CD4-positive, alpha-beta T cell treated with Interleukin-1 beta for 1 hour (primary cell): ENCODE measurements at regions not wholly inside any gene's neighbourhood (a gene's known extent, or its start where the extent isn't known, plus 50 kb on each side); places are given as distances from the start of the nearest gene placed in this dataset.
"Not testable (repeated sequence)": the region's sequence is repeated elsewhere in the genome, so short reads cannot be mapped to it uniquely, and the experiment has no call there.

ENCODE experiments used
- DNase-seq, 2 donors: peaks; one replicate each; pipeline ENCODE4 v3.0.0-alpha.2; 2020 to 2022

DNA sequence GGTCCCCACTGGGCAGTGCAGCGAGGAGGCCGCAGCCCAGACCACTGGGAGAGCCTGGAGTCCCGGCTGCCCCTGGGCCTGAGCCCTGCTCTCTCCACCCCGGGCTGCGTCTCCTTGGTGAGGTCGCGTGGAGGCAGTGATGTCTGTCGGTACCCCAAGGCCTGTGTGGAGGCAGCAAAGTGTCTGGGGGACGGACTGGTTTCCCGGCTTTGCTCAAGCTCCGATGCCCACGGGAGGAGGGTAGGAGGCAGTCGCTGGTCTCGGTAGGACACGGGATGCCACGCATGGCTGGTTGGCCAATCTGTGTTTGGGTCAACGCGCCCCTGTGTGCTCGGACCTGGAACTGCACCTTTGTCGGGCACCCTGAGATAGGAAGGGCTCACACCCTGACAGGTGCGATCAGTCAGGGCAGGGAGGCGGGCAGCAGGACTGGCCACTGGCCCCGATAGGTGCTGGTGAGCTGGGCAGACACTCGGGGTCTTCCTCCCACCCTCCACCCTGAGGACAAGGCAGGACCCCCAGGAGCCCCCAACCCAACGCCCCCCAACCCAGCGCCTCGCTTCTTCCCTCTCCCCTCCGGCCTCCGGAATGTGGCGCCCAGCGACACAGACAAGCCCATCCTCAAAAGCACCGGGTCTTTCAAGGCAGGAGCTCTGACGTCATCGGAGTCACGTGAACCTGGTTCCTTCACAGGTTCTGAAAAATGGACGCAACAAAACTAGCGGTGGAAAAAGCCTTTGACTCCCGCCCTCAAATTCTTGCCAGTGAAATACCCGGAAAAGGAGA lies 288.6 kb downstream of the NDUFA10 start:
- DNase-seq: no peak

GRCh38 chr2:239735829-239736357 lies 289.2 kb downstream of the NDUFA10 start:
- no peak for DNase-seq

- no peak for DNase-seq
Observed at GRCh38 chr2:239735131-239735828, 289.9 kb downstream of the NDUFA10 start.

DNA sequence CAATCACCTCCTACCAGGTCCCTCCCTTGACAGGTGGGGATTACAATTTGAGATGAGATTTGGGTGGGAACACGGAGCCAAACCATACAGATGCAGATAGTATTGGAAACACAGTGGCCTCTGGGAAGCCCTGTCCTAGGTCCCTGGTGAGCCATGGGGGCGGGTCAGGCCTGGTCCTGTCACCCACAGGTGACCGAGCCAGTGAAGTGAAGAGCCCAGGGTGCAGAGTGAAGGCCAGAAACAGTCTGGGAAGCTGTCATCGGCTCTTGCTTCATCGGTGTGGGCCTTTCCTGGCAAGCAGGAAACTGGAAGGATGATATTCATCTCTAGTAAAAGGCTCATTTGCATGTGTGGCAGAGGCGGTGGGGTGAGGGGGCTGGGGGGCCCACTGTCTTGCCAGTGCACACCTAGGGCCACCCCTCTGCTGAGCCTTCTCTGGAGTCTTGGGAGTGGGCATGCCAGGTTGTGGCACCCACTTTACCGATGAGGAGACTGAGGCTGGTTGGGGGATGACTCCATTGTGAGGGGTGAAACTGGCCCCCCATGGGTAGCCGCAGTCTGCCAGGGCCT lies 290.6 kb downstream of the NDUFA10 start:
- no peak for DNase-seq

DNA sequence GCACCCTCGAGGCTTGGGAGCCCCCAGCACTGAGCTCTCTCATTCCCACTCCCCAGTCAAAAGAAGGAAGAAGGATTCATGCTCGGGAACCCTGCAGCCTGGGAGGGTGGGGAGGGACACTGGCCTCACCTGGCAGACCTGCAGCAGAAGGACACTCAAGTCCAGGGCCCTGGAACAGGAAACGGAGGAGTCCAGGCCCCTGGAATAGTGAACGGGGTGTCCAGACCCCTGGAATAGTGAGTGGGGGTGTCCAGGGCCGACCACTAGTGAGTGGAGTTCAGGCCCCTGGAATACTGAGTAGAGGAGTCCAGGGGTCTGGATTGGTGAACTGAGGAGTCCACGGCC lies 292.5 kb downstream of the NDUFA10 start:
- DNase-seq: no peak

DNA sequence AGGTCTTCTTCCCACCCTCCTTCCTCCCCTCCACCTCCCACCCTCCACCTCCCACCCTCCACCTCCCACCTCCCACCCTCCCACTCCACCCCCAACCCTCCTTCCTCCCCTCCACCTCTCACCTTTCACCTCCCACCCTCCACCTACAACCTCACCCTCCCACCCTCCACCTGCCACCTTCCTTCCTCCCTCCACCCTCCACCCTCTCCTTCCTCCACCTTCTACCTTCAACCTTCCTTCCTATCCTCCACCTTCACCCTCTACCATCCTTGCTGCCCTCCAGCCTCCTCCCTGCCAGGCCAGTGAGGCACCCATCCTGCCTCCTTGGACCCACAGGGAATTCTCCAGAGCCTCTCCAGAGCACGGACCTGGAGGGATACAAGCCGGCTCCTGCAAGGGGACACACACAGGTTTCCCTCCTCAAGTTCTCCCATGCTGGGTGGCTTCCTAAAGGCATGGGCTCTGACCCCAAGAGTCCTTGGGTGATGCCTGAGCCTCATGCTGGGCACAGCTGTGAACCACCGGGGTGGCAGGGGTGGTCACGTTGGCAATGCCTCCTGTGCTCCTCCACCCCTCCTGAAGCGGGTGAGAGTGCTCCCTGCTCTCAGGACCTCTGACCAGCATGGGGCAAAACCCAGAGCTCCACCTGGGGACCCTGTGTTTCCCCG lies 293.0 kb downstream of the NDUFA10 start:
- no peak for DNase-seq

DNA sequence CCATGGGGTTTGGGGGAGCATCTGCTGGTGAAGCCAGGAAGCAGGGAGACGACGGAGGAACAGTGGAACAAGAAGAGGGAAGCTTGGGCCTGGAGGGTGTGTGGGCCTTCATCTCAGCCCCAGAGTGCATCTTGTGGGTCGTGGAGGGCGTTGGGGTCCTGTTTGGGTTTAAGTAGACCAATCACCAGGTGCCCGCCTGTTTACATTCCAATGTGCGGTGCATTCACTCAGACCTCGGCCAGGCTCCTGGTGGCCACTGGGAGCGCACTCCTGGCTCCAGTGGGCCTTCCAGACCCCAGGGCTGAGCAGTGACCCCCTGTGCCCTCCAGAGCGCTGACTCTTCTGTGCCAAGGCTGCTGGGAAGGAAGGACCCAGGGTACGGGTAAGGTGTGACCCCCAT lies 293.7 kb downstream of the NDUFA10 start:
- DNase-seq: no peak

DNA sequence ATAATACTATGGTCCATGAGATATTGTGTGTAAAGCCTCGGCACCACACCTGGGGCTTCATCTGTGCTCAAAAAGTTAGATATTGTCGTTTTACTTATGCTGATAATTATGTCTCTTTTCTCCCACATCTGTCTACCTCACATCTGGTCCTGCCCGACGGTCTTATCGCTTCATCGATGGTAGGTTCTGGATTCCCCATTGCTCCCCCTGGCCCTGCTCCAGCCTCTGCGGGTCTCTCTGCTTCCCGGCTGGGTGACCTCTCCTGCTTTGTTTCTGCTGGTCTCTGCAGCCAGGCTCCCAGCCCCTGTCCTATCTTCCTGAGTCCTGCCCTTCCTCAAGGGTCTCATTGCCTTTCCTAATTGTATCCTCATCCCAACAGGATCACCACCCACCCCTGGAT lies 294.2 kb downstream of the NDUFA10 start:
- no peak for DNase-seq

DNA sequence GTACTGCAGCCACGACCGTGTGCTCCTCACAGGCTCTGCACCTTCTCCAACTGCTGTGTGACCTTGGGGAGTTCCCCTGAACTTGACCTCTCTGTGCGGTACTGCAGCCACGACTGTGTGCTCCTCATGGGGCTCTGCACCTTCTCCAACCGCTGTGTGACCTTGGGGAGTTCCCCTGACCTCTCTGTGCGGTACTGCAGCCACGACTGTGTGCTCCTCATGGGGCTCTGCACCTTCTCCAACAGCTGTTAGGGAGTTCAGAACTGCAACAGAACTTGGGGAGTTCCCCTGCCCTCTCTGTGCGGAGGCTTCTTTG lies 294.6 kb downstream of the NDUFA10 start:
- DNase-seq: not testable (repeated sequence)

DNA sequence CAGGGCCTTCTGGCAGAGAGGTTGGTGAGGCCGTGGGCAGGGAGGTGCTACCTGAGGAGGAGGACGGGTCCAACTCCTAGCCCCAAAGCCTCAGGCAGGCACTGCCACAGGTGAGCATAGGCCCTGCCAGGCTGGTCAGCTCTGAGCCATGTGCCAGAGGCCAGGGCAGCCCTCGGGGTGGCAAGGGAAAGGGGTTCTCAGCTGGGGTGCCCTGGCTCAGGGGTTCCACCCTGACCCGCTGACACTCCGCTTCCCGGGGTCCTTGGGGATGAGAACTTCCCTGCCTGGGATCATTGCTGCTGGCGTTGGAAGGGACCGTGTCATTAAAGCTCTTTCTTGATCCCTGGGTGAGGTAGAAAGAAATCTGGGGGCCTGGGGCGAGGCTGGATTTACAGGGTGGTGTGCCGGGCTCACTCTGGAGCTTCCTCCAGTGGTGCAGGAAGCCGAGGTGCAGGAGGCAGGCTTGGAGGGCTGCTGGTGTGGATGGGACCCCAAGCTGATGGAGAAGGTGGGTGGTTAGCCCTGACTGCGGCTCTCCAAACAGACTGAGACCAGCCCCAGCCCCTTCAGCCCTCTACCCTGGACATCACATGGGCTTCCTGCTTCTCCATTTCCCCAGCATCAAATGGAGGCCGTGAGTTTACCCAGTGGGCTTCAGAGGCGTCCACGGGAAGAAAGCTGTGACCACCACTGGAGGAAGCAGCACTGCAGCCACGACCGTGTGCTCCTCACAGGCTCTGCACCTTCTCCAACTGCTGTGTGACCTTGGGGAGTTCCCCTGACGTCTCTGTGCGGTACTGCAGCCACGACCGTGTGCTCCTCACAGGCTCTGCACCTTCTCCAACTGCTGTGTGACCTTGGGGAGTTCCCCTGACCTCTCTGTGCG lies 295.2 kb downstream of the NDUFA10 start:
- DNase-seq: no peak

DNA sequence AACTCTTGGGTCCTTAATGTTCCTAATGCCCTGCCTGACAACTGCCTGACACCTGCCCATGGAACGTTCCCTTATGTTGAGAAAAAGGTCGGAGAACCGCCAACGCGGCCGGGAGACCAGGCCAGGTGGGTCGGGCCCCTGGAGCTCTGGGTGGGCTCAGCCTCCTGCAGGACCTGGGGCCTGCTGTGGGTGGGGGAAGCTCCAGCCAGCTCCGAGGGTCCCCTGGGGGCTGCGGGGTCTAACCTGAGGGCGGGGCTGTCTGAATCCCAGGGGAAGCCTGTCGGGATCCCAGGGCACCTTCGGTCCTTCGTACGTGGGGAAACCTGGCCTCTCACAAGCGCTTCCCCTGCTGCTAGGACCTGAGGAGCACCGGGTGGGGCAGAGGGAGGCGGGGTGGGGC lies 296.0 kb downstream of the NDUFA10 start:
- DNase-seq: no peak

DNA sequence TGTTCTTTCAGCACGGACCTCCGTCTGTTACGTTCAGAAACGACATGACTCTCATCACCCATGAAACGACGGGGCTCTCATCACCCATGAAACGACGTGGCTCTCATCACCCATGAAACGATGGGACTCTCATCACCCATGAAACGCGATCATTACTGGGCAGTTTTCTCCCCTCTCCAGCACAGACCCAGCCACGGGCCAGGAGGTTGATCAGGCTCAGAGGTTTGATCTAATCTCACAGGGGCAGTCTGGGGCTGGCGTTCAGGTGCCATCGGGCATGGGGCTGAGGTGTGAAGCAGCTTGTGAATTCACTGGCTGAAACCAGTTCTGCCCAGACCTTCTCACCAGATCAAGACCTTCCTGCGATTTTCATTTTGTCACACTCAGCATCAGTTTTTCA lies 296.4 kb downstream of the NDUFA10 start:
- no peak for DNase-seq

GRCh38 chr2:239727776-239728600 lies 297.2 kb downstream of the NDUFA10 start:
- no peak for DNase-seq

DNA sequence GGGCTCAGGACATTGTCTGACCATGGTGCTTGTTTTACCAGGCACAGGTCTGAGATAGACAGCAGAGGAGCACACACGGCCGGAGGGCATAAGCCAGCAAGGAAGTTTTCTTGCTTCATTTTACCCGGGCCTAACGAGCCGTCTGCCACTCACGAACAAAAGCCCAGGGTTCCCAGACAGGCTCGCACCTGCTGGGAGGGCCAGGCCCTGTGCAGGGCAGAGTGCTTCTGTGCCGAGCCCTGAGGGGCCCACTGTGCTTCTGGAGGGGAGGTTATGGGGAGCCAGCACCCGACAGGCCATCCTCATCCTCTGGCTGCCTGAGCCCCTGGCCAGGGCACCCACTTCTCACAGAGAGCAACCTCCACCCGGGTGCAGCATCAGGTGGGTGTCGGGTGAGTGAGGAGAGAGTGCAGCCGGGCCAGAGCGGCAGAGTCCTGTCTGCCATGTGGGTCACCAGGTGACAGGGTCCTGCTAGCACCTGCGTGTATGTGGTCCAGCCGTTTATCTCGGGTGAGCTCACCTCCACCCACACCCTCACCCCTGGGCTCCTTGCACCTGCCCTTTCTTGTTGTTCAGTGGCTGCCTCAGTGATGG lies 297.9 kb downstream of the NDUFA10 start:
- no peak for DNase-seq

DNA sequence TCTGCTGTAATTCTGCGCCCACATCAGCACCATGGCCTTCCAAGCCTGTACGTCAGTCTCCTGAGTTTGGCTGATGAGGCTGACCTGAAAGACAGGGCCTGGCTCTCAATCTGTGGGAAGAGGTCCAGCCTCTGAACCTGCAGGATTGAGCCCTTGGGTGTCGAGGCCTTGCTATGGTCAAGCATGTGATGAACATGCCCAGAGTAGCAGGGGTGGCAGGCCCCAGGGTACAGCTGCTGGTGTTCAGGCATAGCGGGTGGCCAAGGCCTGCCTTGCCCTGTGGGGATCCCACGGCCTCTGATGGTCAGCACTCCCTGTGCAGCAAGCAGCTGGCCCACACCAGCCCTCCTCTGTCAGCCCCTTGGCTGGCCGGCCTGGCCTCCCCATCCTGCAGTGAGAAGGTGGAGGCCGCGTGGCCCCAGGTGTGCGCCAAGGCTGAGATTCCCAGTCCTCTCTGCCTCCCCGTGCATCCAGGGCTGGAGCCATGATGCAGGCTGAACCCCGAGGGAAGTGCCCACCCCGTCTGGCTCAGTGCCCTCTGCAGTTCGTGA lies 298.4 kb downstream of the NDUFA10 start:
- DNase-seq: no peak

DNA sequence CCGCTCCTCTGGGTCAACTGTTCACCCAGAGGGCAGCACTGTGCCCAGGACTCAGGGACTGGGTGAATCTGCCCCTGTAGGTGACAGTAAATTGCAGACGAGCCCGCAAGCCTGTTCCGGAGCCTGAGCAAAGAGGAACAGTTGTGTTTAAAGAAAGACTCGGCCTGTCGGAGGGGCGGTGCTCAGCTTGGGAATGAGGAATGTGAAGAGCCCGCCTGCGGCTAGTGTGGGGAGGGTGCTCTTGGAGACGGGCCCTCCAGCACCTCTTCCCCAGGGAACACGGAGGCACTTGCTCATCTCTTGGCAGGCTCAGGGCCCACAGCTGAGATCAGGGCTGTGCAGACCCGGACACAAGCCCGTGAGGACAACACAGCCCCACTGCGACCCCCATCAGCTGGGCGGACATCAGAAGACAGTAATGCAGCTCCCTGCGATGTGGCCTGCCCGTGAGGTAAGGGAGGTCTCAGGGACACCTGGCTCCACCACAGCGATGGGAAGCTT lies 299.0 kb downstream of the NDUFA10 start:
- no peak for DNase-seq

DNA sequence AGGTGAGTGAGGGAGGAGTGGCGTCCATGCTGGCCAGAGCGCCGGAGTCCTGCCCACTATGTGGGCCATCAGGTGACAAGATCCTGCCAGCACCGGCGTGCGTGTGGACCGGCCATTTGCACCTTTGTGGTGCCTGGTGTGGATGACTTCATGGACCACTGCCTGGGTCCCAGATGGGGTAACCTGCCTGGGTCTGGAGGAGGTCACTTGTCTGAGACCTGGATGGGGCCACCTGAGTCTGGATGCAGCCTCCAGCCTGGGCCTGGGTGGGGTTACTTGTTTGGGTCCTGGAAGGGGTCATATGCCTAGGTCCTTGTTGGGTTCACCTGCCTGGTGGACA lies 299.6 kb downstream of the NDUFA10 start:
- no peak for DNase-seq

DNA sequence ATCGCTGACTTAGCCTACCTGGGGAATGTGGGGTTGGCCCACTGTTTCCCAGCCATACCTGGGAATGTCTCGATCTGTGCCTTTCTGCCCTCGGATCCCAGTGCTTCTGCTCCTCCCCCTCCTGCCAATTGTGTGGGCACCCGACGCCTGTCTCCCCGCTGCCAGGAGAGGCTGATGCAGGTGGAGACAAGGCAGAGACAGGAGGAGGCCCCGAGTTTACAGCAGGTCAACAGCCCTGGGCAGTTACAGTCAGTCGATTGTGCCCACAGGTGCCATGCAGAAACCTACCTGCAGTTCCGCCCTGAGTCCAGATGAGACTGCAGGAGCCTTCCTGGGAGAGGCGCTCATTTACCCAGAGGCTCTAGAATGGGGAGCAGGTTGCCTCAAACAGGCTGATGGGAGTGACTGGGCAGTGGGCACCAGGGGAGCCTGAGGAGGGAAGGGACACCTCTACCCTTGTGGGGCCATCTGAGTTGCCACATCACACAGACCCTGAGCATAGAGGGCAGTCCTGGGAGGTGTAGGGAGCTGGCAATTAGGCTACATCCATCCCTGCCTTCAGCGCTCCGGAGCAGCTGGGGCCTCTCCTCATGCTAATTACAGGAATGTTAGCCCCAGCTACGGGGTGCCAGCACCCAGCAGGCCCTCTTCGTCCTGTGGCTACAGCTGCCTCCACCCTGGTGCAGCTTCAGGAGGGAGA lies 300.1 kb downstream of the NDUFA10 start:
- no peak for DNase-seq

DNA sequence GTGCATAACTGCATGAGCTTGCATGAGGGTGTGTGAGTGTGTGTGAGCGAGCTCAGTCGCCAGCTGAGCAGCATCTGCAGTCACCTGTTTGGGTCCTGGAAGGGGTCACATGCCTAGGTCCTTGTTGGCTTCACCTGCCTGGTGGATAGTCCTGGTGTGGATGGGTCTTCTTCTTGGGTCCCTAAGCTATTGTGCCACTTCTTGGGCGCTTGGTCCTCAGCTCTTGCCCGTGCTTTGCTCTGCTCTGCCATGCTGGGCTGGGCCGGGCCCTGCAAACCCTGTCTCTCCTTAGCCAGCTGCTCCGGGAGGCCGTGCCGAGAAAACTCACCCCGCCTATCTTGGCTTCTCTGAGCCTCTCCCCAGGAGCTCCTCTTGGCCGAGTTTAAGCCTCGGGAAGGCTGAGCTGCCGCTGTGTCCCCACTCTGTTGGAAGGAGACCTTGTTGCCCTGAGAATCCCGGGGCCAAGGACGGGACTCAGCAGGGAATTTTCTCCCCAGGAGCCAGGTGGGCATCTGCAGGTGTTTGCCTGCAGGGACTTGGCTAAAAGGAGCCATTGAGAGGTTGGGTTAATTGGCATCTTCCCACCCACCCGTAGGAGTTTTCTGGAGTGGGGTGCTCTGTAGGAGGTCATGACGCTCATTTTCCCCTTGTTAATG lies 300.8 kb downstream of the NDUFA10 start:
- DNase-seq: no peak
